Kasumi-1 (cell line): ENCODE measurements at regions not wholly inside any gene's neighbourhood (a gene's known extent, or its start where the extent isn't known, plus 50 kb on each side); places are given as distances from the start of the nearest gene placed in this dataset.
"Not testable (repeated sequence)": the region's sequence is repeated elsewhere in the genome, so short reads cannot be mapped to it uniquely, and the experiment has no call there.

Experiments
- DNase-seq, 2 experiments: peaks; one replicate each; lab custom pipeline; 2025; lab: John Stamatoyannopoulos, UW

GRCh38 chr7:46291601-46292150 is 370.6 kb upstream of the IGFBP3 start:
- DNase-seq, result no peak

GRCh38 chr7:46291050-46291438 is 370.0 kb upstream of the IGFBP3 start:
- no peak for DNase-seq

- no peak for DNase-seq
Measured at GRCh38 chr7:46290374-46291049, 369.4 kb upstream of the IGFBP3 start.

- DNase-seq, result no peak
Measured at GRCh38 chr7:46288861-46289260, 367.8 kb upstream of the IGFBP3 start.

DNA sequence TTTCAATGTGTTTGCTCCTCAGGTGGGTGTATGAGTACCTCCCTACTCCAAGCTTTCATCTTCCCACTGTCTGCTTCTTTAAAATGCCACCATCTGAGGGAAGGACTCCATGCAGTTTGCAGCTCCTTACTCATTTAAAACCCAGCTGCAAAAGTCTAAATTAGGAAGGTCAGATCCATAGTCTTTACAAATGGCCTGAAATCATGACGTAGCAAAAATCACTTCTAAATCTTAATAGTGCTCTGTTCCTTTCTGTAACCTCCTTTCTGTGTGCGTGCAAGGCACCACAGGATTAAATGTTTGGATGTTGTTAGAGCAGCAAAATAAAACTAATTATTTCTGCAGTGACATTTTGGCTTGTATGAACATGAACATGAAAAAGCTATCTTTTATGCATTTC is 366.9 kb upstream of the IGFBP3 start:
- no peak for DNase-seq

GRCh38 chr7:46286957-46287356 is 365.9 kb upstream of the IGFBP3 start:
- DNase-seq, result no peak

DNA sequence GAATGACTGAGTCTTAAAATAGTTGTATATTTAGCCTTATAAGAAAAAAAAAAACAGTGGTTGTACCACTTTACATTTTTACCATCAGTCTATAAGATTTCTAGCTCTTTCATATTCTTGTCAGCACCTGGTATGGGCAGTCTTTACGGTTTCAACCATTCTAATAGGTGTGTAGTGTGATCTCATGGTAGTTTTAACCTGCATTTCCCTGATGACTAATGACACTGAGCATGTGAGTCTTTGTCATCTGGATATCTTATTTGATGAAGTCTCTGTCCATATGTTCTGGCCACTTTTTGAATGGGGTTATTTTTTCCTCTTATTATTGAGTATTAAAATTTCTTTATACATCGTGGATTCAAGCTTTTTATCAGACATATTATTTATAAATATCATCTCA is 365.3 kb upstream of the IGFBP3 start:
- DNase-seq, result no peak

- no peak for DNase-seq
Measured at GRCh38 chr7:46285878-46286277, 364.8 kb upstream of the IGFBP3 start.

- DNase-seq, result no peak
Measured at GRCh38 chr7:46283852-46284251, 362.8 kb upstream of the IGFBP3 start.

- DNase-seq, result no peak
Measured at GRCh38 chr7:46282155-46282554, 361.1 kb upstream of the IGFBP3 start.

DNA sequence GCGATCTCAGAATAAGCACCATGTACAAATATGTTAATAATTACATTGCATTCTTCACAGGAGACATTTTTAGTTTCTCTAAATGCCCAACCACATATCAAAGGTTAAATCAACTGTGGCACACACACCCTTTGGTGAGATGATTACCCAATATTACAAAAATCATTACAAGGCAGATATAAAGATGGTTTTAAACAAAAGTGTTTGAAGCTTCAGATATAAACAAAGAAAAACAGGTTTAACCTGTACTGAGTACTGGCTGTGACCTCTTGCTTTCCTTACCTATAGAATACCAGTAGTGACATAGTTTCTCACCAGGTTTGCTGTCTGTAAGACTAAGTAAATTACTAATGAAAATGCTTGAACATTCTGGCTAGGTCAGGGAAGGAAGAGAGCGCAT is 360.0 kb upstream of the IGFBP3 start:
- DNase-seq, result no peak

DNA sequence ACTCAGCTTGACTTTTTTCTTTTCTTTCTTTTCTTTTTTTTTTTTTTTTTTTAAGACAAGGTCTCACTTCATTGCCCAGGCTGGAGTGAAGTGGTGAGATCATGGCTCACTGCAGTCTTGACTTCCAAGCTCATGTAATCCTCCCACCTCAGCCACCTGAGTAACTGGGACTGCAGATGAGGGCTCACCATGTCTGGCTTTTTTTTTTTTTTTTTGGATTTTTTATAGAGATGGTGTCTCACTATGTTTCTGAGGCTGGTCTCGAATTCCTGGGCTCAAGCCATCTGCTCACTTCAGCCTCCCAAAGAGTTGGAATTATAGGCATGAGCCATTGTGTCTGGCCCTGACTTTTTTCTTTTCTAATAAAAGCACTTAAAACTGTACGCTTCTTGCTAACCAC is 358.2 kb upstream of the IGFBP3 start:
- no peak for DNase-seq

DNA sequence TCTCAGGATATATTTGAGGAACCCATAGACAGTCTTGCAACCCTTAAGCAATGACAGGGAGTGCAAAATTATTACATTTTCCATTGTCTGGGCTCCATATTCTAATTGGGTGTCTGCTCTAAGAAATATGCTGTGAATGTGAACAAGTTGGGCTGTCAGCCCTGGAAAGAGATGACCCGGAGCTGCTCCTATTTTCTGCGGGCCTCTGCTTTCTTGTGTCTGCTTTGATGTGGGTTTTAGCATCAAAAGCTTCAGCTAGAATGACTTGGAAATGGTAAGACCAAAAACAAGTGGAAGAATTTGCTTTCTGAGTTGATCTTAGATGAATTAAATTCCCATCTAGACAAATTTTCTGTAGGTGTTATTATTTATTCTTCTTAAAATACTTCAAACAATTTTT is 343.6 kb upstream of the IGFBP3 start:
- DNase-seq, result no peak

DNA sequence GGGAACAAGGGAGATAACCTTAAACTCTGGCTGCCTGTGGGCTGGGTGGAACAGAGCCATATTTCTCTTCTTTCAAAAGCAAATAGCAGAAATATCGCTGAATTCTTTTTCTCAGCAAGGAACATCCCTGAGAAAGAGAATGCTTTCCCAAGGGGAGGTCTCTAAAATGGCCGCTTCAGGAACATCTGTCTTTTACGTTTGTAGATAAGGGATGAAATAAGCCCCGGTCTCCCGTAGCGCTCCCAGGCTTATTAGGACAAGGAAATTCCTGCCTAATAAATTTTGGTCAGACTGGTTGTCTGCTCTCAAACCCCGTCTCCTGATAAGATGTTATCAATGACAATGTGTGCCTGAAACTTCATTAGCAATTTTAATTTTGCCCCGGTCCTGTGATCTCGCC is 340.6 kb upstream of the IGFBP3 start:
- not testable (repeated sequence) for DNase-seq

- DNase-seq, result no peak
Measured at GRCh38 chr7:46259947-46260346, 338.9 kb upstream of the IGFBP3 start.

GRCh38 chr7:46257761-46258448 is 336.8 kb upstream of the IGFBP3 start:
- DNase-seq, result no peak

GRCh38 chr7:46256870-46257661 is 336.0 kb upstream of the IGFBP3 start:
- no peak for DNase-seq

GRCh38 chr7:46253520-46253919 is 332.4 kb upstream of the IGFBP3 start:
- no peak for DNase-seq

- no peak for DNase-seq
Measured at GRCh38 chr7:46247664-46248063, 326.6 kb upstream of the IGFBP3 start.

- no peak for DNase-seq
Measured at GRCh38 chr7:46245586-46246111, 324.6 kb upstream of the IGFBP3 start.

GRCh38 chr7:46244757-46245156 is 323.7 kb upstream of the IGFBP3 start:
- DNase-seq, result no peak

- DNase-seq, result no peak
Measured at GRCh38 chr7:46243406-46243805, 322.3 kb upstream of the IGFBP3 start.

GRCh38 chr7:46239846-46240245 is 318.8 kb upstream of the IGFBP3 start:
- DNase-seq, result no peak
